ENCODE measurements at regions not wholly inside any gene's neighbourhood (a gene's known extent, or its start where the extent isn't known, plus 50 kb on each side); places are given as distances from the start of the nearest gene placed in this dataset.

- TF ChIP-seq CTCF (IDR thresholded peaks at IDR 0.05; ENCODE audit: insufficient read depth, low read length, poor library complexity, severe bottlenecking), result no peak
- no peak for TF ChIP-seq EZH2phosphoT487 (conservative IDR thresholded peaks at IDR 0.05; ENCODE audit: low read length)
Measured at GRCh38 chr6:43903739-43904290, 133.8 kb downstream of the VEGFA start.

All from SU-DHL-6 (cell line).